ENCODE measurements at regions not wholly inside any gene's neighbourhood (a gene's known extent, or its start where the extent isn't known, plus 50 kb on each side); places are given as distances from the start of the nearest gene placed in this dataset.
"Not testable (repeated sequence)": the region's sequence is repeated elsewhere in the genome, so short reads cannot be mapped to it uniquely, and the experiment has no call there.

DNA sequence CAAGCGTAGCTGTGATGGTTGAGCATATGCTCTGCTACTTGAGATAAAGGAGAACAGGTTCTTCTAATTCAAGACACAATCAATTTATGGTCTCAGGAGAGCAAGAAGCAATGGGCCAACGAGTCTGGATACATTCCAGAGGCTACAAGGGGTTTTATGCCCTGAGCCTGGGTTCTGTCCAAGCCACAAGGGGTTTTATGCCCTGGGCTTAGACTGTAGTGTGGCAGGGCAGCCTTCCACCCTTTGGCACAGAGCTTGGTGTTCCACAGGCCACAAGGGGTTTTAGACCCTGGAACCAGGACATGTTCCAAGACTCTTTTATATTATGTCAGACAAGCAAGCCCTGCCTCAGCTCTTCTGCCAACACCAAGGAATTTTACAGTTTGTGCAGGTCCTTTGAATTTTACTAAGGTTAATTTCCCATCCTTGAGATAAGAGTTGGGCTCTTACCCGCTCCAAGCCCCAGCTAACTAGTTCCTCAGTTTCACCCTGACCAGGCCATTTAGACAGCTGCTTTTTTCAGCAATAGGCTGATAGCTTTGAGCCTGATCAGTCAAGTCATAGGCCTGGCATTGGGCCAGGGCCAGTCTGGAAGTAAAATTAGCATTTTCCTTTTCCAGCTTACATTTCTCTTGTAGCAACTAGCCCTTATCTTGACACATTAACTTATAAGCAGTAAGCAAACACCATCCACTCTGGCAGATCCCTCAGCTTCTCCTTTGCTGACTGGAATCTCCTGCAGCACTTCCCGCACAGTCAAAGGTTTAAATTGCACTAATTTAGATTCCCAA, 95.0 kb downstream of the ZNF737 start:
- H3K36me3 ChIP-seq (ENCODE audit: control insufficient read depth, insufficient read depth, low read length) = no peaks in the 10 kb centered on the region
- no peaks in the 10 kb centered on the region for H3K27me3 ChIP-seq (ENCODE audit: control insufficient read depth, insufficient read depth, low read length)
- TF ChIP-seq, protein P1, sequence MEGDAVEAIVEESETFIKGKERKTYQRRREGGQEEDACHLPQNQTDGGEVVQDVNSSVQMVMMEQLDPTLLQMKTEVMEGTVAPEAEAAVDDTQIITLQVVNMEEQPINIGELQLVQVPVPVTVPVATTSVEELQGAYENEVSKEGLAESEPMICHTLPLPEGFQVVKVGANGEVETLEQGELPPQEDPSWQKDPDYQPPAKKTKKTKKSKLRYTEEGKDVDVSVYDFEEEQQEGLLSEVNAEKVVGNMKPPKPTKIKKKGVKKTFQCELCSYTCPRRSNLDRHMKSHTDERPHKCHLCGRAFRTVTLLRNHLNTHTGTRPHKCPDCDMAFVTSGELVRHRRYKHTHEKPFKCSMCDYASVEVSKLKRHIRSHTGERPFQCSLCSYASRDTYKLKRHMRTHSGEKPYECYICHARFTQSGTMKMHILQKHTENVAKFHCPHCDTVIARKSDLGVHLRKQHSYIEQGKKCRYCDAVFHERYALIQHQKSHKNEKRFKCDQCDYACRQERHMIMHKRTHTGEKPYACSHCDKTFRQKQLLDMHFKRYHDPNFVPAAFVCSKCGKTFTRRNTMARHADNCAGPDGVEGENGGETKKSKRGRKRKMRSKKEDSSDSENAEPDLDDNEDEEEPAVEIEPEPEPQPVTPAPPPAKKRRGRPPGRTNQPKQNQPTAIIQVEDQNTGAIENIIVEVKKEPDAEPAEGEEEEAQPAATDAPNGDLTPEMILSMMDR (IDR thresholded peaks at IDR 0.05; ENCODE audit: insufficient read depth, low read length, poor library complexity, severe bottlenecking) = no peak
- H3K4me3 ChIP-seq (ENCODE audit: low read depth, low read length) = no peak overlapping the region
- no peak for DNase-seq (ENCODE audit: low read depth)

DNA sequence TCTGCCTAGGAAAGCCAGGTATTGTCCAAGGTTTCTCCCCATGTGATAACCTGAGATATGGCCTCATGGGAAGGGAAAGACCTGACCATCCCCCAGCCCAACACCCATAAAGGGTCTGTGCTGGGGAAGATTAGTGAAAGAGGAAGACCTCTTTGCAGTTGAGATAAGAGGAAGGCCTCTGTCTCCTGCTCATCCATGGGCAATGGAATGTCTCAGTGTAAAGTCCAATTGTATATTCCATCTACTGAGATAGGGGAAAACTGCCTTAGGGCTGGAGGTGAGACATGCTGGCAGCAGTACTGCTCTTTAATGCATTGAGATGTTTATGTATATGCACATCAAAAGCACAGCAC, 99.0 kb downstream of the ZNF737 start:
- not testable (repeated sequence) for DNase-seq (ENCODE audit: low read depth); H3K27me3 ChIP-seq (ENCODE audit: control insufficient read depth, insufficient read depth, low read length)

DNA sequence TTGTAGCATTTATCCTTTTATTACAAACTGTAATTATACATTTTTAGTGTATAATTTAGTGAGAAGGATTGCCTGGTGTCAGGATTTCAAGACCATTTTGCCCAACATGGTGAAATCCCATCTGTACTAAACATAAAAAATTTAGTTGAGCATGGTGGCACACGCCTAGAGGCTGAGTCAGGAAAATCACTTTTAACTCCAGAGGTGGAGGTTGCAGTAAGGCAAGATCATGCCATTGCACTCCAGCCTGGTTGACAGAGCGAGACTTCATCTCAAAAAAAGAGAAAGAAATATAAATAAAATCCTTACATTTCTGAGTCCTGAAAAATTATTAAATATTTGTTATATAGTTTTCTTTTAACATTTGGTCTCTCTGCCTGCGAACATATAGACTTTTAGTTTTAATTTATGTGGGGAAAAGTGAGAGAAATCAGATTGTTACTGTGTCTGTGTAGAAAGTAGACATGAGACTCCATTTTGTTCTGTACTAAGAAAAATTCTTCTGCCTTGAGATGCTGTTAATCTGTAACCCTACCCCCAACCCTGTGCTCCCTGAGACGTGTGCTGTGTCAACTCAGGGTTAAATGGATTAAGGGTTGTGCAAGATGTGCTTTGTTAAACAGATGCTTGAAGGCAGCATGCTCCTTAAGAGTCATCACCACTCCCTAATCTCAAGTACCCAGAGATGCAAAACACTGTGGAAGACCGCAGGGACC, 99.5 kb downstream of the ZNF737 start:
- not testable (repeated sequence) for H3K27me3 ChIP-seq (ENCODE audit: control insufficient read depth, insufficient read depth, low read length); H3K4me3 ChIP-seq (ENCODE audit: low read depth, low read length); DNase-seq (ENCODE audit: low read depth); H3K36me3 ChIP-seq (ENCODE audit: control insufficient read depth, insufficient read depth, low read length)

More for the DNA sequence above, 99.0 kb downstream of the ZNF737 start:
- not testable (repeated sequence) for H3K36me3 ChIP-seq (ENCODE audit: control insufficient read depth, insufficient read depth, low read length); H3K4me3 ChIP-seq (ENCODE audit: low read depth, low read length)

DNA sequence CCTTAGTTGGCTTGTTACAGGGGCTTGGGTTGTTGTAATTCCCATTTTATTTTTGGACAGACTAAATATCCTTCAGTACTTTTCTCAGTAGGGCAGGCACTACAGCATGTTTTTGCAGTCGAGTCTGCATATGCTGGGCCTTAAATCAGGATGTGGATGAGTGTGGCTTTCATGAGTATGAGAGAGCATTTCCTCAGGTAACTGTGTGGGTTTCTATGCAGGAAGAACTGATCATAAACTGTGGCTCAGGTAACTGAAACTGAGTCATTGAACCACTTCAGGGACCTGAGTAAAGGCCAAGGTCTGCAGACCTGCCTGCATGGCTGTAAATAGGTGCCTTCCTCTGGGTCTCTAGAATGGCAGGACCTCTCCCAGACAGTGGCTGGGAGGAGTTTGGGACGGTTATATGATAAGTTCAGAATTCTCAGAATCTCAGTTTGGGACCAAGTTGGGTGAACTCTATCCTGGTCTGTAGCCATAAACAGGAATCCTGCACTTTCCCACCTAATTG, 112.1 kb downstream of the ZNF737 start:
- Histone ChIP-seq H3K27me3 (ENCODE audit: control insufficient read depth, insufficient read depth, low read length) (no peaks in the 10 kb centered on the region), H3K4me3 (ENCODE audit: low read depth, low read length) (no peak overlapping the region), H3K36me3 (ENCODE audit: control insufficient read depth, insufficient read depth, low read length) (no peaks in the 10 kb centered on the region)
- no peak for DNase-seq (ENCODE audit: low read depth)
- TF ChIP-seq, protein P1 (IDR thresholded peaks at IDR 0.05; ENCODE audit: insufficient read depth, low read length, poor library complexity, severe bottlenecking) = no peak

DNA sequence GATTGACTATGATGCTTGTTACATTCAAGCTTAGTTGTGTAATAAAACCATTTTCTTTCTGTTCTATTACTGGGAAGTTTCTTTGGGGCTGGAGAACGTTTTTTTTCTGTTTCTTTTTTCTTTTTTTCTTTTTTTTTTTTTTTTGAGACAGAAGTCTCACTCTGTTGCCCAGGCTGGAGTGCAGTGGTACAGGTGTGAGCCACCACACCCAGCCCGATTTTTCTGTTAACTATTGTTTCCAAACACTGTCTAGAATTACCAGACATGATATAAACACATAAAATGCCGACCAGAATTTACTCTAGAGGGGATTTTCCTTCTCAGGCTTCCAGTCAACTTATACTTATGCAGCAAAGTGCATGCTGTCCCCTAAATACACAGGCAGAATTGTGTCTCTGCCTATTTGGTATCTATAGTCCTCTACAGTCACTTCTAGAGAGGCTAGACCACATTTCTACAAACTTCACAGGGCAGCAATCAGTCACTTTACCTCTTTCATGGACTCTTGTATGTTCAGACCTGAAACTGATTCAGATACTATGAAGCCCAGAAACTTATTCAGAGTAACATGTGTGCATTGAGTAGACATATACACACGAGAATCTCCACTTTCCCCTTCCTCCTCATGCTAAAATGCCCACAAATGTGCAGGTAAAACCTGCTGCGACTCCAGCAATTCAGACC, 121.2 kb downstream of the ZNF737 start:
- H3K4me3 ChIP-seq (ENCODE audit: low read depth, low read length) = no peak overlapping the region
- DNase-seq (ENCODE audit: low read depth) = no peak
- H3K36me3 ChIP-seq (ENCODE audit: control insufficient read depth, insufficient read depth, low read length) = no peaks in the 10 kb centered on the region
- TF ChIP-seq, protein P1 (IDR thresholded peaks at IDR 0.05; ENCODE audit: insufficient read depth, low read length, poor library complexity, severe bottlenecking) = no peak
- no peaks in the 10 kb centered on the region for H3K27me3 ChIP-seq (ENCODE audit: control insufficient read depth, insufficient read depth, low read length)

DNA sequence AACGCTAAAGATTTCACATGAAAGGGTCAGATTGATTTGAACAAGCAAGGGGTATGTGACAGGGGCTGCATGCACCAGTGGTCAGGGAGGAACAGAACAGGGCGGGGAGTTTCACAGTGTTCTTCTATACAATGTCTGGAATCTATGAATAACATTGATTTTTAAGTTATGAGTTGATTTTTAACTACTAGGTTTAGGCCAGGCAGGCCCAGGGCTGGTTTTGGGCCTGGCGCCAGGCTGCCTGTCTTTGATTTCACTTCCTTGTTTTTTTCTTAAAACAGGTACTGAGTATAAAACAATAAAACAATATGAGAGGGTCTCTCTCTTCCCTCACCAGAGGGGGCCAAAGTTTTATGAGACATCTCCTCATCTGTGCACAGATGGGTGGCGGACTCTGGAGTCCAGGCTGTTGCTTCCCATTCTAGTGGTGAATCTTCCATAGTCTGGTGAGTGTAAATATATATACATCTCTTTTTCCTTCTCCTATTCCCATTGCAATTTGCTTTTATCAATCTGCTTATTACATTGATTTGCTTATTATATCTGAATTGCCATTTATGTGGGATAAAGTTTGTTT, 133.2 kb downstream of the ZNF737 start:
- H3K27me3 ChIP-seq (ENCODE audit: control insufficient read depth, insufficient read depth, low read length); H3K36me3 ChIP-seq (ENCODE audit: control insufficient read depth, insufficient read depth, low read length); H3K4me3 ChIP-seq (ENCODE audit: low read depth, low read length); DNase-seq (ENCODE audit: low read depth): not testable (repeated sequence)

DNA sequence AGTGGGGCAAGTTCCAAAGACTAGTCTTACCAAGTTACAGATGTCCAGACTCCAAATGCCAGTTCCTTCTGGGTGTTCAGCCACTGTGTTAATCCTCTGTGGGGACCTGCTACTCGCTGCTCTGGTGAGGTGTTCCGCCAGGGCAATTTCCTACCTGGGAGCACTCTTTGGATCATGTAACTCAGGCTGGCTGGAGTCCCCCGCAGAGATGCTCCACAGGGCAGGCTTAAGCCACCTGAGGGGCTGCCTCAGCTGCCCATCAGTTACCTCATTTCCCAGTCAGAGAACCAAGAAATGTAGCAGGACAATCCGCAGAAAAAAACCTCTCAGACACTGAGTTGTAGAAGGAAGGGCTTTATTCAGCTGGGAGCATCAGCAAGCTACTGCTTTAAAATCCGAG, 133.8 kb downstream of the ZNF737 start:
- no peaks in the 10 kb centered on the region for H3K36me3 ChIP-seq (ENCODE audit: control insufficient read depth, insufficient read depth, low read length)
- DNase-seq (ENCODE audit: low read depth) = no peak
- TF ChIP-seq, protein P1 (IDR thresholded peaks at IDR 0.05; ENCODE audit: insufficient read depth, low read length, poor library complexity, severe bottlenecking) = no peak
- H3K27me3 ChIP-seq (ENCODE audit: control insufficient read depth, insufficient read depth, low read length) = no peaks in the 10 kb centered on the region
- H3K4me3 ChIP-seq (ENCODE audit: low read depth, low read length) = no peak overlapping the region

All from kidney epithelial cell (primary cell).